Testis (tissue), 2 donors: ENCODE measurements at regions not wholly inside any gene's neighbourhood (a gene's known extent, or its start where the extent isn't known, plus 50 kb on each side); places are given as distances from the start of the nearest gene placed in this dataset.

Experiments
- DNase-seq: peaks from one replicate; pipeline ENCODE4 v3.0.0-alpha.2; 2019
- H3K27ac ChIP-seq, 2 donors: fragments of 200-600 bp; sonication (generic); one replicate each; pipeline ENCODE4 v1.5.1; 2019
- H3K27me3 ChIP-seq: fragments of 200-600 bp; sonication (generic); one replicate; pipeline ENCODE4 v1.5.1; 2019
- H3K36me3 ChIP-seq: fragments of 200-600 bp; sonication (generic); one replicate; pipeline ENCODE4 v1.5.1; 2017; ENCODE audit warnings: low read depth; ENCODE audit errors: missing control alignments
- H3K4me1 ChIP-seq: fragments of 200-600 bp; sonication (generic); one replicate; pipeline ENCODE4 v1.5.1; 2019
- H3K4me3 ChIP-seq, 2 donors: fragments of 200-600 bp; sonication (generic); one replicate each; pipeline ENCODE4 v1.5.1; 2017 to 2019
- H3K9me3 ChIP-seq: fragments of 200-600 bp; sonication (generic); one replicate; pipeline ENCODE4 v1.5.1; 2017
- POLR2A ChIP-seq: fragments of 450-650 bp; IDR thresholded peaks from one replicate; pipeline ENCODE4 v1.6.1; 2017; ENCODE audit warnings: antibody characterized with exemption, mild to moderate bottlenecking, moderate library complexity
- WGBS, 2 donors: methylation state at CpG; one replicate each; pipeline ENCODE4 v1.1.5; 2018; 5-methylcytosine and 5-hydroxymethylcytosine counted together
- intact Hi-C: fragments of 100-400 bp; cut with DNase I; formaldehyde crosslinking; loops from one replicate; pipeline ENCODE4 v1.15.1; 2023; ENCODE audit warnings: low total_unique reads
- TF ChIP-seq, protein P1 (sequence below), 3 experiments: fragments of 450-650 bp in 2 of 3; fragments of 200-600 bp in 1 of 3; sonication (generic) in 1 of 3; IDR thresholded peaks; one replicate each; pipeline ENCODE4 v1.5.1; 2016 to 2019; ENCODE audit warnings: antibody characterized with exemption in 3 of 3, mild to moderate bottlenecking in 2 of 3, moderate library complexity in 1 of 3

DNA sequence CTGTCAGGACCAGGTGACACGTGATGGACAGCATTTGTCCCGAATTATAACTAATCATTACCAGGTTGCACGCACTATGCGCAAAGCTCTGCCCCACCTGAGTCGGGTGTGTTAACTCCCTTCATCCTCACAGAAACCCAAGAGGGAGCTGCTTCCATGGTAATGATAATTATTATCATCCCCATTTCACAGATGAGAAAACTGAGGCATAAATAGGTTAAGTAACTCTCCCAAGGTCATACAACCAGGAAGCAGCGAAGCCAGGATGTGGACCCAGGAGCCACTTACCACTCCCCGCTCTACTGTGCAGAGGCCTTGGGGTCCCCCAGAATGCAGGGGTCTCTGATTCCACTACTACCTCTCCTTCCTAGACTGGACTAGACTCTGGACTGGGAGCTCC is 76.7 kb upstream of the TARDBP start:
- WGBS, 2 donors: 91 to 94% methylated on average over 7 of the region's 7 CpGs
- Histone ChIP-seq H3K27me3 (no peaks in the 10 kb centered on the region), H3K4me3 (no peak overlapping the region), H3K4me1 (no peaks in the 10 kb centered on the region), H3K9me3 (no peaks in the 10 kb centered on the region), H3K27ac (no peak overlapping the region), H3K36me3 (no peaks in the 10 kb centered on the region)
- no peak for DNase-seq
- intact Hi-C loops: no loop called here
- TF ChIP-seq, protein P1, sequence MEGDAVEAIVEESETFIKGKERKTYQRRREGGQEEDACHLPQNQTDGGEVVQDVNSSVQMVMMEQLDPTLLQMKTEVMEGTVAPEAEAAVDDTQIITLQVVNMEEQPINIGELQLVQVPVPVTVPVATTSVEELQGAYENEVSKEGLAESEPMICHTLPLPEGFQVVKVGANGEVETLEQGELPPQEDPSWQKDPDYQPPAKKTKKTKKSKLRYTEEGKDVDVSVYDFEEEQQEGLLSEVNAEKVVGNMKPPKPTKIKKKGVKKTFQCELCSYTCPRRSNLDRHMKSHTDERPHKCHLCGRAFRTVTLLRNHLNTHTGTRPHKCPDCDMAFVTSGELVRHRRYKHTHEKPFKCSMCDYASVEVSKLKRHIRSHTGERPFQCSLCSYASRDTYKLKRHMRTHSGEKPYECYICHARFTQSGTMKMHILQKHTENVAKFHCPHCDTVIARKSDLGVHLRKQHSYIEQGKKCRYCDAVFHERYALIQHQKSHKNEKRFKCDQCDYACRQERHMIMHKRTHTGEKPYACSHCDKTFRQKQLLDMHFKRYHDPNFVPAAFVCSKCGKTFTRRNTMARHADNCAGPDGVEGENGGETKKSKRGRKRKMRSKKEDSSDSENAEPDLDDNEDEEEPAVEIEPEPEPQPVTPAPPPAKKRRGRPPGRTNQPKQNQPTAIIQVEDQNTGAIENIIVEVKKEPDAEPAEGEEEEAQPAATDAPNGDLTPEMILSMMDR (IDR thresholded peaks at IDR 0.05): no peak
- no peak for TF ChIP-seq POLR2A

DNA sequence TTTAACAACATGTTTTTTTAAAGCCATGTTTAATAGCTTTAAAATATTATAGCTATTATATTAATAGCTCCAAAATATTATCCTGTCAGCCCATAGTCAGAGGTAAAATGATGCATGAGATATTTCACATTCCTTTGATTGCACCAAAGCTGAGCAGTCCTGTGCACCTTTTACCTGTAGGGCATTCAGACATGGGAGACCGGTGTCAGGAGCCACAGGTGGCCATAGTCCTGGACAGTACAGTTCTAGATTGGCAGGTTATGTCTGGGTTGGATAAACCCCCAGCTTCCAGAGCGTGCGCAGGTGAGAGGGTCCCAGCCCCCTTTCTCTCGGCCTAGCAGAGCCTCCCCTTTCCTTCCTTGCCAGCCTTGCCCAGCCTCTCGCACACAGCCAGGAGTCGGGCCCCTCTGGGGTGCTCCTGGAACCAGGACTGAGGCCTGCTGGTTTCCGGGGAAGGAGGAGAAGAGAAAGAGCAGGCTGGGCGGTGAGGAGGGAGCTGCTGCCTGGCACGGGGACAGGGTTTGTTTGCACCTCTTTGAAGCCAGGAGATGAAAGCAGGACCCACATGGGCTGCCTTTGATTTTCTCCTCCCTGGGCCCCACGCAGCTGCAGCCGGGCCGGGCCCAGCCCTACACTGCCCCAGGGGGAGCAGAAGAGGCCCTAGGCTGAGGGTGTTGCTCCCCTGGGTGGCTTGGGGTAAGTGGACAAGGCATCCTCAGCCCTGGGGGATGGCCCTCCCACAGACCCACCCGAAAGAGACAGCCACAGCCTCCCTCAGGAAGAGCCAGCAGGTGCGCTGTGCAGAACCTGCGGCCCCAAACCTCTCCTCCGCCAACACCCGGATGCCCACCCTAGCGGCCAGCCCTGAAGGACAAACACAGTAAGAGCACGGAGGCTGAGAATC is 75.2 kb upstream of the TARDBP start:
- no peaks in the 10 kb centered on the region for H3K9me3 ChIP-seq
- no peaks in the 10 kb centered on the region for H3K36me3 ChIP-seq
- no peaks in the 10 kb centered on the region for H3K4me1 ChIP-seq
- DNase-seq: no peak
- no peak overlapping the region for H3K27ac ChIP-seq
- no peak overlapping the region for H3K4me3 ChIP-seq
- WGBS, 2 donors: 85 to 87% methylated on average over 10 to 19 of the region's 19 CpGs
- intact Hi-C loops: no loop called here
- no peak for TF ChIP-seq POLR2A
- TF ChIP-seq, protein P1 (IDR thresholded peaks at IDR 0.05): no peak
- H3K27me3 ChIP-seq: no peaks in the 10 kb centered on the region

DNA sequence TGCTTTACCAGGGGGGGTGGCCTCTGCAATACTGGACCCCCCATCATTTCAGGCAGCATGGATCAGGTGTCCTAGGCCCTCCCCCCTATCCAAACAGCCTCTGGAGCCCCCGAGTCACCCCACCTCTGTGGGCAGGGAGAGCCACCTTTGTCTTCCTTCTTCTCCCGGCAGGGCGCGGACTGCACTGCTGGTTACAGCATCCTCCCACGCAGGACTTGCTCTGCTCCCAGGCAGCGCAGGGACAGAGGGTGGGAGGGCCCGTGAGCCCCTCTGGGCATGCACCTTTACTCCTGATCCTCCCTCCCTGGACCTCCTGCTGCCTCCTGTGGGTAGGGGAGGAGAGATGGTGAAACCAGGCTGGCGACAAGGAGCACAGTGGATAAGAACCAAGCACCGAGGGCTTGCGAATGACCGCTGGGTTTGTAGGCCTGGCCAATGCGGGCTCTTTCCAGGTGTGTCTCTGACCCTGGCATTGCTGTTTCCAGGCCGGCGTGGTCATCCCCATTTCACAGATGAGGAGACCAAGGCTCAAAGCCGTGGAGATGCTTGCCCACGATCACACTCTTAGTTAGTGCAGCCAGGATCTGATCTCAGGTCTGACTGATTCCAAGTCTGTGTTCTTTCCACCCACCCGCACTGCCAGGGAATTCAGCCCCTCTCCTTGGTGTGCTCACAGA is 73.6 kb upstream of the TARDBP start:
- Histone ChIP-seq H3K9me3 (no peaks in the 10 kb centered on the region), H3K27me3 (no peaks in the 10 kb centered on the region), H3K36me3 (no peaks in the 10 kb centered on the region), H3K27ac (no peak overlapping the region), H3K4me3 (no peak overlapping the region), H3K4me1 (peaks cover 1% of the 10 kb centered on the region)
- TF ChIP-seq, protein P1 (IDR thresholded peaks at IDR 0.05): no peak
- no peak for TF ChIP-seq POLR2A
- DNase-seq: no peak
- WGBS, 2 donors: 84 to 87% methylated on average over 10 to 15 of the region's 17 CpGs
- intact Hi-C loops: no loop called here

DNA sequence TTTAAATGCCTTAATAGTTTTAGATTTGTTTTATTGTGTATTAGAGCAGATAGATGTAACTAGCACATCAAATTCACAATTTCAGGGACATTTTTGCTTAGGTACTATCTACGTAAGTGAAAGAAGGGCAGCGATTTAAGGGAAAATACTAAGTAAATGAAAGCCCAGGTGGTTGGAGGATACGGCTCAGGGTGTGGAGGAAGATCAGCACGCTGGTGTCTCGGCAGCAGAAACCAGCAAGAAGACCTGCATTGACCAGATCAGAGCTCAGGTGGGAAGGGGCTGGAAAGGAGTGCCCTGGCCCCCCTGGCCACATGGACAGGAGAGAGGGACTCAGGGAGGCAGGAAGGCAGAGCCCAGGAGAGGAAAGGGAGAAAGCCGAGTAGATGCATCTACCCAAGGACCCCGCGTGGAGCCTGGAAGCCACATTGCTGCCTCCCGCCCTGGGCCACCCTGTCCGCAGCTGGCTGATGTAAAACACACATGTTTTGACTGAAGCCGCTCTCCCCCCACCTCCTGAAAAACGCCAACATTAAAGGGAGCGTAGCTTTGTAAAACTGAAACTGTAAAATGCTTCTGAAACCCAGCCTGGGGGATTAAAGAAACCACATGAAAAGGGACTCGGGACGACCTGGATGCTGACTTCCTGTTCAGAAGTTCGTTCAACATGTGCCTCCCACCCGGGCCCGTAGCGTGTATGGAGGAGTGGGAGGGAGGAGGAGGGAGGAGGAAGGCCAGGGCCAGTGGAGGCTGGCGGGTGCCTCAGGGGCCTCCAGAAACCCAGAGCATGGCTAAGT is 72.6 kb upstream of the TARDBP start:
- DNase-seq: no peak
- H3K27ac ChIP-seq: no peak overlapping the region
- no peaks in the 10 kb centered on the region for H3K36me3 ChIP-seq
- 60 to 61% methylated on average over 20 of the region's 20 CpGs for WGBS, 2 donors
- H3K9me3 ChIP-seq: no peaks in the 10 kb centered on the region
- peaks cover 9% of the 10 kb centered on the region for H3K4me1 ChIP-seq
- intact Hi-C loops: no loop called here
- TF ChIP-seq POLR2A: no peak
- TF ChIP-seq, protein P1 (IDR thresholded peaks at IDR 0.05): no peak
- no peak overlapping the region for H3K4me3 ChIP-seq
- H3K27me3 ChIP-seq: no peaks in the 10 kb centered on the region
